Omental fat pad (tissue), 3 donors: ENCODE measurements at regions not wholly inside any gene's neighbourhood (a gene's known extent, or its start where the extent isn't known, plus 50 kb on each side); places are given as distances from the start of the nearest gene placed in this dataset.
A peak's percentile ranks its signal among the peaks of the same experiment; 100 is the strongest.

Source experiments
- ATAC-seq: fragments of 150-250 bp; one replicate; pipeline ENCODE4 v1.9.1; 2016; ENCODE audit warnings: mild to moderate bottlenecking, moderate library complexity; ENCODE audit not compliant: low FRiP score
- DNase-seq: peaks from one replicate; pipeline ENCODE4 v3.0.0-alpha.2; 2019; ENCODE audit warnings: low spot score
- TF ChIP-seq, protein P1 (sequence below), 3 donors: fragments of 450-650 bp; IDR thresholded peaks; one replicate each; pipeline ENCODE4 v1.5.1; 2016 to 2017; ENCODE audit warnings: antibody characterized with exemption in 3 of 3, mild to moderate bottlenecking in 3 of 3, moderate library complexity in 2 of 3

DNA sequence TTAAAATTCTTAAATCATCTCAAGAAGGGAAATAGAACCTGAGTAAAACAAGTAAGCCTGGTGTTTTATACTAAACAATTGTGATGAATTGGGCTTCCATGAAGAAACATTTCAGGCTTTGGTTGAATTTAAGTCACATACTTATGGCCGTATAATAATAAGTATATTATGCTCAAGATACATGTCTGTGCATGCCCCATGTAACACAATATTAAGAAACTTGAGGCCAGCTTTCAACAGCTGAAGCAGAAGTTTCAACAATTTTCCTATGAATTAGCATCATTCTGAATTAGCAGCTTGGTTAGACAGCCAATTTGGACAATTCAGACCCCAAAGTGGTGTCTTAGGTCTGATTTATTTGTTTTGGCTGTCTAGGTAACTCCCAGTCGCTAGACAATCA, 243.7 kb downstream of the MYLK4 start:
- TF ChIP-seq, protein P1, sequence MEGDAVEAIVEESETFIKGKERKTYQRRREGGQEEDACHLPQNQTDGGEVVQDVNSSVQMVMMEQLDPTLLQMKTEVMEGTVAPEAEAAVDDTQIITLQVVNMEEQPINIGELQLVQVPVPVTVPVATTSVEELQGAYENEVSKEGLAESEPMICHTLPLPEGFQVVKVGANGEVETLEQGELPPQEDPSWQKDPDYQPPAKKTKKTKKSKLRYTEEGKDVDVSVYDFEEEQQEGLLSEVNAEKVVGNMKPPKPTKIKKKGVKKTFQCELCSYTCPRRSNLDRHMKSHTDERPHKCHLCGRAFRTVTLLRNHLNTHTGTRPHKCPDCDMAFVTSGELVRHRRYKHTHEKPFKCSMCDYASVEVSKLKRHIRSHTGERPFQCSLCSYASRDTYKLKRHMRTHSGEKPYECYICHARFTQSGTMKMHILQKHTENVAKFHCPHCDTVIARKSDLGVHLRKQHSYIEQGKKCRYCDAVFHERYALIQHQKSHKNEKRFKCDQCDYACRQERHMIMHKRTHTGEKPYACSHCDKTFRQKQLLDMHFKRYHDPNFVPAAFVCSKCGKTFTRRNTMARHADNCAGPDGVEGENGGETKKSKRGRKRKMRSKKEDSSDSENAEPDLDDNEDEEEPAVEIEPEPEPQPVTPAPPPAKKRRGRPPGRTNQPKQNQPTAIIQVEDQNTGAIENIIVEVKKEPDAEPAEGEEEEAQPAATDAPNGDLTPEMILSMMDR (IDR thresholded peaks at IDR 0.05) = no peak
- ATAC-seq (no peak), DNase-seq (no peak)

GRCh38 chr6:2505624-2506023, 245.1 kb downstream of the MYLK4 start:
- TF ChIP-seq, protein P1 (IDR thresholded peaks at IDR 0.05) = no peak
- DNase-seq (no peak), ATAC-seq (no peak)

- TF ChIP-seq, protein P1 (IDR thresholded peaks at IDR 0.05) = no peak
- no peak for ATAC-seq
- DNase-seq = no peak
These were observed 246.1 kb downstream of the MYLK4 start for GRCh38 chr6:2504495-2505064.

DNA sequence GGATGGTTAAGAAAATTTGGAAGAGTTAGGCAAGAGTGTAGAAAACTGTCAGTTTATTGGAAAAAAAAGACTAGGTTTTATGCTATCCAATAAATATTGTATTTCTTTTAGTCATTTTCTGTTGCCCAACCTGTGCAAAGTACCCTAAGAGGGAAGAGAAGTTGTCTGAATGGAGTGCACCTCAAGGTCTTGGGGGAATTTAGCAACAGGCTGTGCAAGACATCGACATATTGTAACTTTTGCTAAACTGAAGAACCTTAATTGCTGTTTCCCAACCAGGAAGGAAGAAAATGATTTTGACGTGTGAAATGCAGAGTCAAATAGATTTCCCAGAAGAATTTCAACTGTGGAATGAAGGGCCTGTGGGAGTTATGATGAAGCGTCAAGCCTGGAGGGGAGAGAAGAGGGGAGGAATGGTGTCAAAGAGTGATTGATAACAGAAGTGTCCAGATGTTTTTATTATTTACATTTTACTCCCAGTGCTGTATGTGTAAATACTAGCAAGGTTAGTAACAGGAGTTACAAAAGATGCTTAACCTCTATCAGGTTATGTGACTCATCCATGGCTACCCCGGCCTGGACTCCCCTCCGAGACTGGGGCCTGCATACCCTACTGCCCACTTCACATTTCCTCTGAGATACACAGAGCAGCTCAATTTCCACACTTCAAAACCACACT, 246.8 kb downstream of the MYLK4 start:
- peak; percentile 96 for ATAC-seq
- no peak for DNase-seq
- TF ChIP-seq, protein P1 (IDR thresholded peaks at IDR 0.05) = no peak

- DNase-seq (no peak), ATAC-seq (no peak)
- TF ChIP-seq, protein P1 (IDR thresholded peaks at IDR 0.05) = no peak
These were observed 247.6 kb downstream of the MYLK4 start for GRCh38 chr6:2502998-2503674.

GRCh38 chr6:2502096-2502997, 248.4 kb downstream of the MYLK4 start:
- no peak for DNase-seq
- TF ChIP-seq, protein P1 (IDR thresholded peaks at IDR 0.05) = no peak
- ATAC-seq = no peak
